SH-SY5Y (cell line): ENCODE measurements at regions not wholly inside any gene's neighbourhood (a gene's known extent, or its start where the extent isn't known, plus 50 kb on each side); places are given as distances from the start of the nearest gene placed in this dataset.

Source experiments
- GATA2 ChIP-seq: IDR thresholded peaks from 2 replicates; pipeline ENCODE4 v1.6.1; 2011; ENCODE audit warnings: mild to moderate bottlenecking, low read depth, low read length
- GATA3 ChIP-seq: IDR thresholded peaks from 2 replicates; pipeline ENCODE4 v1.6.1; 2011; ENCODE audit warnings: low read depth, mild to moderate bottlenecking, low read length, moderate library complexity

DNA sequence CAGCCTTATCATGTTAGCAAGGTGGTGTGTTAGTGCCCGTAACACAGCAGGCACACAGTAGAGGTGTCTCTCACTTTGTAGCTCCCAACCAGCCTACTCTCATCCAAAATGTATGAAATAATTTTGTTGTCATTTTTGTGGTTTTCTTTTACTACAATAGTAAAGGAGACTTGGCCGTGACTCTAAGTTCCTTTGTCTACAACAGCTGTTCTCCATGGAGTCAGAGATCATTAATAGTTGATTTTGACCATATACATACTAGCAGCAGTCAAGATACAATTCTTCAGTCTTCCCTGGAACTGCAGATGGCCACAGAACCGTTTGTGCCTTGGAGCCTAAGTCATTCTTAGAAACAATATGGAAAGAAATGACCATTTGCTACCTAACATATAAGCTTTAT is 567.1 kb downstream of the TLR4 start:
- TF ChIP-seq GATA2 (no peak), GATA3 (no peak)
